Activated naive CD8-positive, alpha-beta T cell treated with anti-CD3 and anti-CD28 coated beads, Interleukin-2, amount 50 U/mL, for 24 hours (primary cell): ENCODE measurements at regions not wholly inside any gene's neighbourhood (a gene's known extent, or its start where the extent isn't known, plus 50 kb on each side); places are given as distances from the start of the nearest gene placed in this dataset.
"Not testable (repeated sequence)": the region's sequence is repeated elsewhere in the genome, so short reads cannot be mapped to it uniquely, and the experiment has no call there.

Source experiments
- ATAC-seq: fragments of 150-1000 bp; cut with Tn5 transposase; one replicate; pipeline ENCODE4 v1.10.0; 2021
- DNase-seq: peaks from one replicate; pipeline ENCODE4 v3.0.0; 2021
- H3K27ac Mint-ChIP-seq: one replicate; pipeline ENCODE4 v1.8.0; 2021; ENCODE audit warnings: mild to moderate bottlenecking, mixed read lengths
- H3K27me3 Mint-ChIP-seq: one replicate; pipeline ENCODE4 v1.8.0; 2021; ENCODE audit warnings: mixed read lengths
- H3K36me3 Mint-ChIP-seq: one replicate; pipeline ENCODE4 v1.8.0; 2021; ENCODE audit warnings: low read depth, mixed read lengths
- H3K4me1 Mint-ChIP-seq: one replicate; pipeline ENCODE4 v1.8.0; 2021; ENCODE audit warnings: mixed read lengths
- H3K4me3 Mint-ChIP-seq: one replicate; pipeline ENCODE4 v1.8.0; 2021; ENCODE audit warnings: mild to moderate bottlenecking, moderate library complexity, mixed read lengths
- H3K9me3 Mint-ChIP-seq: one replicate; pipeline ENCODE4 v1.8.0; 2021; ENCODE audit warnings: mixed read lengths

DNA sequence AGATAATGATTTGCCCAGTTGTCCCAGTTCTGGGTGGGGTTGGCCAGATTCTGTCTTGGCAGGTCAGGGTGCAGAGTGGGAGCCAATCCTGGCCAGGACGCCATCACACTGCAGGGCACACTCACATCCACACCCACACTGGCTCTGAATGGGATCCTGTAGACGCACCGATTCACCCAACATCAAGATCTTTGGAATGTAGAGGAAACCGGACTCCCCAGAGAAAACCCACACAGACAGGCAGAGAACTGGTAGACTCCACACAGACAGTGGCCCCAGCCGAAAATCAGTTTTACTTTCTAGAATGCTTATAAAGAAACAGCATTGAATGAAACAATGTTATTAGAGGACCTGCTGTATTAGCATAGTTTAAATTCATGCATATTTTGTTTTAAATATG lies 343.1 kb upstream of the DAB2 start:
- Mint-ChIP-seq H3K36me3 (no peaks in the 10 kb centered on the region), H3K4me3 (no peak overlapping the region), H3K9me3 (no peaks in the 10 kb centered on the region), H3K27me3 (peaks cover 7% of the 10 kb centered on the region), H3K4me1 (no peaks in the 10 kb centered on the region), H3K27ac (no peak overlapping the region)
- ATAC-seq (no peak), DNase-seq (no peak)

DNA sequence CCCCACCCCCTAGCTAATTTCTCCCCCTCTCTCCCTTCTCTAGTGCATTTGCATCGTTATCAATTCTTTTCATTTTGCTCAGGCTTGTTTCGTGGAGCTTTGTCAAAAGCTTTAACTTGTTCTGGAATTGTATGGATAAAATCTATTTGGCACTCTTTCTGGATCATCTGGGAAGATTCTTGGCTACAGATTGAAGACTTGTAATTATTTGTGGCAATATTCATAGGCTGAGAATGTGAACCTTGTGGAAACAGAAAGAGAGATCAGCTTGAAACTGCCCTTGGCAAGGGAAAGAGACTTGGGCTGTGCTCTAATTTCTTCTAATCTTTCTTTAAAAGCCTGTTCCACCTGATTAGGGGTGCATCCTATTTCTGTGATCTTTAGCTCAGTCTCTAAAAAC lies 340.6 kb upstream of the DAB2 start:
- no peak for DNase-seq
- H3K4me3 Mint-ChIP-seq = no peak overlapping the region
- ATAC-seq = no peak

GRCh38 chr5:39762761-39763160 lies 338.0 kb upstream of the DAB2 start:
- no peak for ATAC-seq

More for the DNA sequence above, 340.6 kb upstream of the DAB2 start:
- Mint-ChIP-seq H3K36me3 (no peaks in the 10 kb centered on the region), H3K9me3 (no peaks in the 10 kb centered on the region), H3K27ac (no peak overlapping the region), H3K4me1 (no peaks in the 10 kb centered on the region), H3K27me3 (peaks cover 3% of the 10 kb centered on the region)

GRCh38 chr5:39761199-39761950 lies 336.6 kb upstream of the DAB2 start:
- H3K9me3 Mint-ChIP-seq = no peaks in the 10 kb centered on the region
- H3K4me1 Mint-ChIP-seq = no peaks in the 10 kb centered on the region
- no peaks in the 10 kb centered on the region for H3K27me3 Mint-ChIP-seq
- no peak overlapping the region for H3K27ac Mint-ChIP-seq
- DNase-seq (no peak), ATAC-seq (no peak)
- no peaks in the 10 kb centered on the region for H3K36me3 Mint-ChIP-seq
- H3K4me3 Mint-ChIP-seq = no peak overlapping the region

More at GRCh38 chr5:39762761-39763160, 338.0 kb upstream of the DAB2 start:
- Mint-ChIP-seq H3K27ac (no peak overlapping the region), H3K9me3 (no peaks in the 10 kb centered on the region), H3K27me3 (peaks cover 3% of the 10 kb centered on the region), H3K4me1 (no peaks in the 10 kb centered on the region), H3K4me3 (no peak overlapping the region), H3K36me3 (no peaks in the 10 kb centered on the region)
- no peak for DNase-seq

DNA sequence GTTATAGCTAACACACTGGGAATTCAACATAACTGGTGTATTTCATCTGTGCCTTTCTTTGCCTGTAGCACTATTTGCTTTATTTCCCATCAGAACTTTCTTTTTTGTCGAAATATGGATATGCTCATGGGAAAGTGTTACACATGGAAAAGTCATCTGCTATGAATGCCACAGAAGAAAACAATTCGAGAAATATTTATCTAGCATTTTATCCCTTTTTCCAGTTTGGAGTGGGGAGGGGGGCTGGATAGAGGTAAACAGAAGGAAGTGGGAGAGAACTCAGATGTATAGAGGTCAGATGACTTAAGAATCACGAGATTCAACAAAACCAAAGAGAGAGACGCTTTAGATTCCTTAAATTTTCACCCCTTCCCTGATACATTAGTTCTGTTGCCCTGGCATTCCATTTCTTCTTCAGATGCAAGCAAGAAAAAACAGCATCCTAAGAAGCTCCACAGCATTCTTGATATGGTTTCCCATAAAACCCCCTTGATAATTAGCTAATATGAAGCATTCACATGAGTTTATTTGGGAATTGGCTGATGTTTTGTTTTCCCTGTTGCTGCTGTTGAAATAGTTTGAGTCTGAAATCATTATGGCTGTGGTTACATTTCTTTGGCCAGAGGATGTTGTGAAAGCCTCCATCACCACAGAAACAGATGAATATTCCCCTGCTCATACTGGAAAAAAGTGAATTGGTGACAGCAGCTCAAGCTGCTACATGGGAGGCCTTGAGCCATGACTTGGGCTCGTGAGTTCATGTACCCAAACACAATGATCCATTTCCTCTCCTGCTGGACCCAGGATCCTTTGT lies 335.8 kb upstream of the DAB2 start:
- Mint-ChIP-seq H3K27me3 (no peaks in the 10 kb centered on the region), H3K4me1 (no peaks in the 10 kb centered on the region), H3K36me3 (no peaks in the 10 kb centered on the region), H3K27ac (no peak overlapping the region), H3K9me3 (no peaks in the 10 kb centered on the region), H3K4me3 (no peak overlapping the region)
- ATAC-seq (no peak), DNase-seq (no peak)

DNA sequence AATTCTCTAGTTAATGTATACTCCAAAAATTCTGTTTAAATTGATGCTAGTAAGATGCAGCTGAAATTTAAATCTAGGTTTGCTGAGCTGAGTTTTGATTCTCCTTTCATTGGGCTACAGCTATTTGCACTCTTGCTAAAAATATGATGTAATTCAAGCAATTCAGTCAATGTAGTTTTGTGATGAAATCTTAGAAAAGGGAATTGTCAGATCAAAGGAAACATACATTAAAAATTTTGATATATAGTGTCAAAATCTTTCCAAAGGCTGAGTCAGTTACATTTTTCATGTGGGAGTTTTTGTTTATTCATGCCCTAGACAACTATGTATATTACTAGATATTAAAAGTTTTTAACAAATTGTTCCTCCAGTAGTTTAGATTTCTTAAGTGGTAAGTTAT lies 334.9 kb upstream of the DAB2 start:
- Mint-ChIP-seq H3K9me3 (no peaks in the 10 kb centered on the region), H3K27ac (no peak overlapping the region), H3K27me3 (no peaks in the 10 kb centered on the region), H3K4me1 (no peaks in the 10 kb centered on the region), H3K36me3 (no peaks in the 10 kb centered on the region), H3K4me3 (no peak overlapping the region)
- ATAC-seq (no peak), DNase-seq (no peak)

- no peak for DNase-seq
- Mint-ChIP-seq H3K4me3 (no peak overlapping the region), H3K9me3 (peaks cover 6% of the 10 kb centered on the region), H3K36me3 (no peaks in the 10 kb centered on the region), H3K4me1 (no peaks in the 10 kb centered on the region), H3K27me3 (peaks cover 4% of the 10 kb centered on the region), H3K27ac (no peak overlapping the region)
- ATAC-seq = no peak
Observed at GRCh38 chr5:39758426-39758825, 333.6 kb upstream of the DAB2 start.

GRCh38 chr5:39757131-39757530 lies 332.4 kb upstream of the DAB2 start:
- H3K36me3 Mint-ChIP-seq = no peaks in the 10 kb centered on the region
- H3K27ac Mint-ChIP-seq = no peak overlapping the region
- peaks cover 10% of the 10 kb centered on the region for H3K9me3 Mint-ChIP-seq

GRCh38 chr5:39755986-39756385 lies 331.2 kb upstream of the DAB2 start:
- no peak for DNase-seq
- Mint-ChIP-seq H3K4me1 (no peaks in the 10 kb centered on the region), H3K4me3 (no peak overlapping the region), H3K27me3 (peaks cover 7% of the 10 kb centered on the region), H3K9me3 (peaks cover 10% of the 10 kb centered on the region), H3K36me3 (no peaks in the 10 kb centered on the region), H3K27ac (no peak overlapping the region)
- ATAC-seq = no peak

More at GRCh38 chr5:39757131-39757530, 332.4 kb upstream of the DAB2 start:
- H3K4me1 Mint-ChIP-seq = no peaks in the 10 kb centered on the region
- H3K27me3 Mint-ChIP-seq = peaks cover 7% of the 10 kb centered on the region
- H3K4me3 Mint-ChIP-seq = no peak overlapping the region
- ATAC-seq (no peak), DNase-seq (no peak)

- Mint-ChIP-seq H3K9me3 (peaks cover 14% of the 10 kb centered on the region), H3K4me3 (no peak overlapping the region), H3K4me1 (no peaks in the 10 kb centered on the region), H3K27ac (no peak overlapping the region), H3K36me3 (no peaks in the 10 kb centered on the region), H3K27me3 (peaks cover 7% of the 10 kb centered on the region)
- DNase-seq = no peak
- no peak for ATAC-seq
Observed at GRCh38 chr5:39755452-39755851, 330.7 kb upstream of the DAB2 start.

DNA sequence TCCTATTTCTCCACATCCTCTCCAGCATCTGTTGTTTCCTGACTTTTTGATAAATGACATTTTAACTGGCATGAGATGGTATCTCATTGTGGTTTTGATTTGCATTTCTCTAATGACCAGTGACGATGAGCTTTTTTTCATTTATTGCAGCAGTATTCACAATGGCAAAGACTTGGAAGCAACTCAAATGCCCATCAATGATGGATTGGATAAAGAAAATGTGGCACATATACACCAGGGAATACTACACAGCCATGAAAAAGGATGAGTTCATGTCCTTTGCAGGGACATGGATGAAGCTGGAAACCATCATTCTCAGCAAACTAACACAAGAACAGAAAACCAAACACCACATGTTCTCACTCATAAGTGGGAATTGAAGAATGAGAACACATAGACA lies 329.0 kb upstream of the DAB2 start:
- ATAC-seq, H3K27me3 Mint-ChIP-seq: not testable (repeated sequence)

DNA sequence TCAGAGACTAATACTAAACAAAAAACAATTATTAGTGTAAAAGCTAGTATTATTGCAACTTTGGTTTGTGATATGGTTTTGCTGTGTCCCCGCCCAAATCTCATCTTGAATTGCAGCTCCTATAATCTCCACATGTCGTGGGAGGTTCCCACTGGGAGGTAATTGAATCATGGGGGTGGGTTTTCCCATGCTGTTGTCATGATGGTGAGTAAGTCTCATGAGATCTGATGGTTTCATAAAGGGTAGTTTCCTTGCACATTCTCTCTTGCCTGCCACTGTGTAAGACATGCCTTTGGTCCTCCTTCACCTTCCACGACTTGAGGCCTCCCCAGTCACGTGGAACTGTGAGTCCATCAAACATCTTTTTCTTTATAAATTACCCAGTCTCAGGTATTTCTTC lies 325.9 kb upstream of the DAB2 start:
- Mint-ChIP-seq H3K4me3 (no peak overlapping the region), H3K4me1 (no peaks in the 10 kb centered on the region), H3K27ac (no peak overlapping the region), H3K9me3 (peaks cover 14% of the 10 kb centered on the region), H3K36me3 (no peaks in the 10 kb centered on the region), H3K27me3 (peaks cover 7% of the 10 kb centered on the region)
- DNase-seq (no peak), ATAC-seq (no peak)

More for the DNA sequence above, 329.0 kb upstream of the DAB2 start:
- peaks cover 14% of the 10 kb centered on the region for H3K9me3 Mint-ChIP-seq
- not testable (repeated sequence) for H3K4me3 Mint-ChIP-seq, H3K4me1 Mint-ChIP-seq, H3K27ac Mint-ChIP-seq, DNase-seq, H3K36me3 Mint-ChIP-seq

- no peak overlapping the region for H3K4me3 Mint-ChIP-seq
- no peak for DNase-seq
- no peaks in the 10 kb centered on the region for H3K4me1 Mint-ChIP-seq
- H3K27me3 Mint-ChIP-seq = no peaks in the 10 kb centered on the region
- no peak for ATAC-seq
- H3K27ac Mint-ChIP-seq = no peak overlapping the region
- H3K36me3 Mint-ChIP-seq = no peaks in the 10 kb centered on the region
- H3K9me3 Mint-ChIP-seq = no peaks in the 10 kb centered on the region
Observed at GRCh38 chr5:39742916-39743315, 318.1 kb upstream of the DAB2 start.

GRCh38 chr5:39740404-39740803 lies 315.6 kb upstream of the DAB2 start:
- Mint-ChIP-seq H3K27ac (no peak overlapping the region), H3K27me3 (no peaks in the 10 kb centered on the region), H3K4me3 (no peak overlapping the region), H3K4me1 (no peaks in the 10 kb centered on the region), H3K36me3 (no peaks in the 10 kb centered on the region), H3K9me3 (no peaks in the 10 kb centered on the region)
- ATAC-seq (no peak), DNase-seq (no peak)

- Mint-ChIP-seq H3K4me3 (no peak overlapping the region), H3K27ac (no peak overlapping the region), H3K27me3 (peaks cover 4% of the 10 kb centered on the region), H3K36me3 (no peaks in the 10 kb centered on the region), H3K4me1 (no peaks in the 10 kb centered on the region), H3K9me3 (no peaks in the 10 kb centered on the region)
- ATAC-seq (no peak), DNase-seq (no peak)
Observed at GRCh38 chr5:39732166-39732565, 307.4 kb upstream of the DAB2 start.
